Hypothalamus (tissue), 51 donors: ENCODE measurements at regions not wholly inside any gene's neighbourhood (a gene's known extent, or its start where the extent isn't known, plus 50 kb on each side); places are given as distances from the start of the nearest gene placed in this dataset.
"Not testable (repeated sequence)": the region's sequence is repeated elsewhere in the genome, so short reads cannot be mapped to it uniquely, and the experiment has no call there.

Source experiments
- DNase-seq, 51 donors: peaks; one replicate each; lab custom pipeline; 2025; lab: John Stamatoyannopoulos, UW

- no peak for DNase-seq
Observed at GRCh38 chr3:181290941-181291340, 301.4 kb upstream of the DNAJC19 start.

DNA sequence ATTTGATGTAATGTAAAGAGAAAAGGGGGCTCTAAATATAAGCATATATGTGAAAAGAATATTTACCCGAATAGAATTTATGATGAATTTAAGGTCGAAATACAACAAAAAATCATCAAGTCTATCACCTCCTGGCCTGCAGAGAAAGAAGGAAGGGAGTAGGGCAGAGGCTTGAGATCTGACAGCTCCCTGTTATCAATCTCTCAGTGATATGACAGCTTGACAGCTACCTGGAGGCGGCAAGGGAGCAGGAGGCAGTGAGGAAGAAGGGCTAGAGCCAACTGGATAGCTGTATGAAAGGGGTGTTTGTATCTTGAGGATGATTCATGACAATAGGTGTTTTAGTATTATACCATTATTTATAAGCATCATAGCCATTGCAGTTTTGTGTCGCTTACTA, 299.8 kb upstream of the DNAJC19 start:
- no peak for DNase-seq

DNA sequence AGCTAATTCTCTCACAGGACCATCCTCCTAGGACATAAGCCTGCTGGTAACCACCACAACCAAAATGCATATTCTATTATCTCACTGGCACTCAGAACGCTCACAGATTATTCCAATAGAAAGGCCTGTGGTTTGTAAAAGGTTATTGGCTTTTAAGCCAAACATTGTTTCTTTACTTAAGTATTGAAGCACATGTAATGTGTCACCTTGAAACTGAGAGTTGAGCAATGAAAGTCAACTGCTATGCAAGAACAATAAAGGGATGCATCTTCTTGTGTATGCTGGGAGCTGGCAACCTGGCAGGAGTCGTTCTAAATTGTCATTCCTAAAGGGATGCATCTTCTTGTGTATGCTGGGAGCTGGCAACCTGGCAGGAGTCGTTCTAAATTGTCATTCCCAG, 298.6 kb upstream of the DNAJC19 start:
- DNase-seq, result no peak

DNA sequence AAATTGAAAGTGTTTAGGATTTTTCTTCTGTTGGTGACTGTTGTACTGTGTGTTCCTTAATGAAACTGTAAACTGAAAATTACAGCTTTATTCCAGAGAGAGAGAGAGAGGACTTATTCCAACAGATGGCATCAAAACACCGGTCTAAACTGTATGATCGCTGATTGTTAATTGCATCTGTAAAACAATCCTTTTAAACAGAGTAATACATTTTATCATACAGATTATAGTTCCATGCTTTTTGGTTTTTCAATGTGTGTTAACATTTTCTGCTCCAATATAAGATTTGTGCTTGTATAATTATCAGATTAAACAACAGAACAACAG, 289.7 kb upstream of the DNAJC19 start:
- peak in 2 of 51 donors; percentile 1 to 34 for DNase-seq

GRCh38 chr3:181278468-181279238, 289.1 kb upstream of the DNAJC19 start:
- peak in 1 of 51 donors; percentile 48 for DNase-seq

DNA sequence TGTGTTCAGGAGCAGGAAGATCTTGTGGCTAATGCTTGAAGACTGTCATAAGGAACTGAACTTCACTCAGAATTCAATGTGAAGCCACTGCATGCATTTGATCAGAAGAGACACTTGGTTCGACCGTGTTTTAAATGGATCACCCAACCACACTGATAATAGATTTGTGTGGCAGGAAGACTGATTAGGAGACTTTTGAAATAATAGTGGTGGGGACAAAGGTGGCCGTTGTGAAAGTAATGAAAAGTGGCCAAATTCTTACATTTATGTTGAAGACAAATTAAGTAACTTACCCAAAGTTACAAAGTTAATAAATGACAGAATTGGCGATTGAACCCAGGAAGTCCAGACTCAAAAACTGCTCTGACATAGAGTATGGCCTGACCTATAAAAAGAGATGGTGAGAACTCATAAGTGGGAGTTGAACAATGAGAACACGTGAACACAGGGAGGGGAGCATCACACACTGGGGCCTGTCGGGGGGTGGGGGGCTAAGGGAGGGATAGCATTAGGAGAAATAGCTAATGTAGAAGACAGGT, 286.9 kb upstream of the DNAJC19 start:
- DNase-seq, result no peak

DNA sequence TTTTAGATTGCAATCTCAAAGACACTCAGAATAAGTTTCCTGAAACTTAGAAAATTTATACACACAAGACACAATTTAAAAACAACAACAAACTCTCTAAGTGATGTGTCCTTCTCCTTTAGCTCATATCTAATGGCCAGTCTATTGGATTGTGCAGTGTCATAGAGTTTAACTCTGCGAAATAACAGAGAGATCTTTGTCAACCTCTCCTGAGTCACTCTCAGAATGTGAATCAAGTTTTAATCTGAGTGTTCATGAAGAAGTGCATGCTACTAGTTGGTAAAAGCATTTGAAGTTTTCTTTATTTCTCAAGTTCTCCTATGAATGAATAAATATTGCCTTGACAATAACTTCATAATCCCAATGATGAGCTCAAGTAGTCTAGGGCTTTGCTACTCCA, 284.5 kb upstream of the DNAJC19 start:
- no peak for DNase-seq

DNA sequence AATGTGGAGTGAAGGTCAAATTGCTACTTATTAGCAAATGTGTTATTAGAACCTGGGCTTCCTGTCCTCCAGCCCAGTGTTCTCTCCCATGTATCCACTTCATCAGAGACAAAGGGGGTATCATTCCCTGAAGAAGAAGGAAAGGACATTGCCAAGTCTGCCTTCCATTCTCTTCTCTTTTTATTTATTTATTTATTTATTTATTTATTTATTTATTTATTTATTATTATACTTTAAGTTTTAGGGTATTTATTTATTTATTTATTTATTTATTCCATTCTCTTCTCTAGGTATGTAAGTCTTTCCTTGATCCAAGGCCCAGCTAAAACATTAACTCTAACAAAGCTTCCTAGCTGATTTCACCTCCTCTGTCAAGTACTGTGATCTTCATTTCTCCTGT, 277.8 kb upstream of the DNAJC19 start:
- no peak for DNase-seq

GRCh38 chr3:181265750-181266333, 276.3 kb upstream of the DNAJC19 start:
- DNase-seq, result peak in 2 of 51 donors; percentile 3 to 17

GRCh38 chr3:181264486-181264885, 274.9 kb upstream of the DNAJC19 start:
- DNase-seq, result no peak

GRCh38 chr3:181253796-181254195, 264.3 kb upstream of the DNAJC19 start:
- no peak for DNase-seq

DNA sequence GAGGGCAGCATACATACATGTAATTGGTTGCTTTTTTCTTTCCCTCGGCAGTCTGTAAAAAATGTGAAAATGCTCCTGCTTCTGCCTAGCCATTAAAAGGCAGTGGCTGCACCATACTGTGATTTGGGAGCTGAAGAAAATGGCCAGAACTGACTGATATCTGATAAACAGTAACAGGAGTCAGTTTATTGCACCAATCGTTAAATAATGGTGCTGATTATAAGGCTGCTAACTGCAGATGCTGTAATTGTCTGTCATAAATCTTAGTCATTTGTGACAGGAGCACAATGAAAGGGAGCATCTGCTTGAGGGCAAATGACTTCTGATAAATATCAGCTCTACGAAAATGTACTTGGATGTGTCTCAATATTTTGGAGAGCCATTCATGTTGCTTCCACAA, 263.1 kb upstream of the DNAJC19 start:
- DNase-seq, result no peak

DNA sequence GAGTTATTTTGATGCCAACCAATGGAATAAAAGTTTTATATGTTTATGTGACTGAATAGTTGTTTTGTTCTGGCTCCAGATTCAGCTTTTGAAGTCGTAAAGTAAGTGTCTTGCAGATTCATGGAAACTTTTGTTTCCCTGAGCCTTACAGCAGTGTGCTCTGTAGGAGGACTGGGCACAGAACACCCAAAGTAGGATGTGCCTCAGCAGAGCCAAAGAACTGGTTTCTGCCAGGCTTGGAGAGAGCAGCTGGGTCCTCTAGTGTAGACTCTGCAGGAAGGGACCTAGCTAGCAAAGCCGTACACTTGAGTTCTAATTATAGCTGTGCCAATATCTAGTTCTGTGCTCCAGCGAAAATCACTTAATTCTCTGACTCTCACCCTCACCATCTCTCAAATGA, 261.2 kb upstream of the DNAJC19 start:
- DNase-seq, result peak in 1 of 51 donors; percentile 2

GRCh38 chr3:181239441-181239840, 249.9 kb upstream of the DNAJC19 start:
- no peak for DNase-seq

DNA sequence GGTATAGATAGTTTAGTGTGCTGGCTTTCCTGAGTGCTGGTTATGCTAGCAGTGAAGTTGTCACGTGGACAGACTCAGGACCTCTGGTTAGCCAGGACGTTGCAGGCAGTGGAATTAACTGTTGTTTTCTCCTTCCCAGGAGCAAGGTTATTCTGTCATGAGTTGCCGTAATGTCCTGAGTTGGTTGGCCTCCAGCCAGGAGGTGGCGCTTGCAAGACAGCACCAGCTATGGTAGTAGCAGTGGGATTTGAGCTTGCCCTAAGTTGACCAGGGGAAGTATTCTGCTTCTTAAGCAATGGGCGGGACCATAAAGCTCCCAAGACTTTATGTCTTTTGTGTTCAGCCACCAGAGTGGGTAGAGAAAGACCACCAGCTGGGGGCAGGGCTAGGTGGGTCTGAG, 240.7 kb upstream of the DNAJC19 start:
- no peak for DNase-seq

GRCh38 chr3:181213347-181213746, 223.8 kb upstream of the DNAJC19 start:
- no peak for DNase-seq

GRCh38 chr3:181212271-181212670, 222.7 kb upstream of the DNAJC19 start:
- DNase-seq, result no peak

DNA sequence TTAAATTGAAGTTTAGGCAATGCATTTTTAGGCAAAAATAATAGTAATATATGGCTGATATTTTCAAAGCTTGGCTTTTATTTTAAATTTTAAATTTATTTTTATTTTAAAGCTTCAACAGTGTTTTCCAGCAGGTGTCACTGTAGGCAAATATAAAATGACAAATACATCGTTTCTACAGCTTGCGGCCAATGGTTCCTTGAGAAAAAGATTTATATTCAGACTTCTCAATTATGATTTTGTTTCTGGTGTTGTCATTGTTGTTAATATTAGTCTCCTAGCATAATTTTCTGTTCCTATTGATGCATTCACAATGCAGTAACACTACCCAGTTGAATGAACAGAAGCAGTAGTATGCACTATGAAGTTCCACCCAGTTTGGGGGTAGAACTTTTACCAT, 220.7 kb upstream of the DNAJC19 start:
- DNase-seq, result peak in 1 of 51 donors; percentile 12

GRCh38 chr3:181189556-181189955, 200.0 kb upstream of the DNAJC19 start:
- no peak for DNase-seq

DNA sequence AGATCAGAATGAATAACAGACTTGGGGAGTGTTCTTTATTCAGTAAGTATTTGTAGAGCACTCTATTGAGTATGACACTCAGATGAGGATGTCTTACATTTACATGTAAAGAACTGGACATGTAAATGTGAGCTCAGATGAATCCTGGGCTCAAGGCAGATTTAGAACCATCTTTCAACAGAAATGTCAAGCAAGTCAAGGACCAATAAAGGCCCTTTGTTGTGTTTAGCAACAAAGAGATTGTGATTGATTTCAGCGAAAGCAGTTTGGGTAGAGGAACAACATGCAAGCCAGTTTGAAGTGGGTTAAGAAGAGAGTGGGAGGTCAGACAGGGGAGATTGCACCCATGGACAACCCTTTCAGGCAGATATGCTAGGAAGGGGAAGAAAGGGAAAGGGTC, 194.2 kb upstream of the DNAJC19 start:
- DNase-seq, result no peak

DNA sequence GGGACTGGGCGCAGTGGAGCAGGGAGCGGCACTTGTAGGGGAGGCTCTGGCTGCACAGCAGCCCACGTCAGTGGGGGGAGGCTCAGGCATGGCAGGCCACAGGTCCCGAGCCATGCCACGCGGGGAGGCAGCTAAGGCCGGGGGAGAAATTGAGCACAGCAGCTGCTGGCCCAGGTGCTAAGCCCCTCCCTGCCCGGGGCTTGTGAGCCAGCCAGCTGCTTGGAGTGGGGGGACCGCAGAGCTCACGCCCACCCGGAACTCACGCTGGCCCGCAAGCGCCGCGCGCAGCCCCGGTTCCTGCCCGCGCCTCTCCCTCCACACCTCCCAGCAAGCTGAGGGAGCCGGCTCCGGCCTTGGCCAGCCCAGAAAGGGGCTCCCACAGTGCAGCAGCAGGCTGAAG, 193.5 kb upstream of the DNAJC19 start:
- not testable (repeated sequence) for DNase-seq

GRCh38 chr3:181178991-181179390, 189.5 kb upstream of the DNAJC19 start:
- no peak for DNase-seq
